Naive thymus-derived CD4-positive, alpha-beta T cell (primary cell): ENCODE measurements at regions not wholly inside any gene's neighbourhood (a gene's known extent, or its start where the extent isn't known, plus 50 kb on each side); places are given as distances from the start of the nearest gene placed in this dataset.

Source experiments
- ATAC-seq: fragments of 150-1000 bp; cut with Tn5 transposase; 2 replicates; pipeline ENCODE4 v1.10.0; 2021; ENCODE audit warnings: mild to moderate bottlenecking, moderate library complexity
- CTCF ChIA-PET: fragments of 350-600 bp; sonication (Branson Sonifier 250); formaldehyde crosslinking; loops from one replicate; lab custom pipeline; 2021; ENCODE audit warnings: antibody characterized with exemption; lab: Charles Lee
- POLR2A ChIA-PET: fragments of 350-600 bp; sonication (Branson Sonifier 250); formaldehyde crosslinking; loops from one replicate; lab custom pipeline; 2021; ENCODE audit warnings: antibody characterized with exemption, inconsistent platforms; lab: Charles Lee
- DNase-seq, 9 donors: peaks; one replicate each; pipeline versions ENCODE4 v3.0.0 to v3.0.0-alpha.2; 2020 to 2022; ENCODE audit warnings: mixed read lengths in 1 of 9
- H3K27ac ChIP-seq: one replicate; pipeline ENCODE4 v1.7.0; 2013; ENCODE audit warnings: mild to moderate bottlenecking, low read depth, low read length, moderate library complexity
- H3K27me3 ChIP-seq, 2 donors: one replicate each; pipeline ENCODE4 v1.7.0; 2013; ENCODE audit warnings: low read length in 2 of 2, mild to moderate bottlenecking in 2 of 2, moderate library complexity in 2 of 2; ENCODE audit not compliant: control insufficient read depth in 2 of 2, insufficient read depth in 2 of 2
- H3K36me3 ChIP-seq, 3 experiments: 1 replicate in 2 of 3; 2 replicates in 1 of 3; pipeline ENCODE4 v1.7.0; 2013; ENCODE audit warnings: low read length in 3 of 3, mild to moderate bottlenecking in 3 of 3, moderate library complexity in 1 of 3; ENCODE audit not compliant: insufficient read depth in 3 of 3, control insufficient read depth in 2 of 3
- H3K4me1 ChIP-seq, 2 donors: one replicate each; pipeline ENCODE4 v1.7.0; 2013; ENCODE audit warnings: low read length in 2 of 2, mild to moderate bottlenecking in 2 of 2, moderate library complexity in 1 of 2; ENCODE audit not compliant: control insufficient read depth in 2 of 2, insufficient read depth in 2 of 2
- H3K4me3 ChIP-seq: 2 replicates; pipeline ENCODE4 v1.7.0; 2013; ENCODE audit warnings: mild to moderate bottlenecking, low read length
- H3K9me3 ChIP-seq, 3 experiments: 1 replicate in 2 of 3; 2 replicates in 1 of 3; pipeline ENCODE4 v1.7.0; 2013; ENCODE audit warnings: low read length in 3 of 3; ENCODE audit not compliant: control insufficient read depth in 2 of 3
- H3K27ac Mint-ChIP-seq, 9 donors: one replicate each; pipeline ENCODE4 v1.8.0; 2020 to 2022; ENCODE audit warnings: mixed read lengths in 9 of 9, mild to moderate bottlenecking in 8 of 9, moderate library complexity in 5 of 9, inconsistent platforms in 2 of 9
- H3K27me3 Mint-ChIP-seq, 5 donors: one replicate each; pipeline ENCODE4 v1.8.0; 2021 to 2022; ENCODE audit warnings: mixed read lengths in 5 of 5, mild to moderate bottlenecking in 1 of 5
- H3K36me3 Mint-ChIP-seq, 5 donors: one replicate each; pipeline ENCODE4 v1.8.0; 2020 to 2022; ENCODE audit warnings: mixed read lengths in 5 of 5, mild to moderate bottlenecking in 3 of 5, inconsistent platforms in 1 of 5
- H3K4me1 Mint-ChIP-seq, 7 donors: one replicate each; pipeline ENCODE4 v1.8.0; 2020 to 2022; ENCODE audit warnings: mixed read lengths in 7 of 7, mild to moderate bottlenecking in 3 of 7, inconsistent platforms in 1 of 7
- H3K4me3 Mint-ChIP-seq, 10 donors: one replicate each; pipeline ENCODE4 v1.8.0; 2020 to 2022; ENCODE audit warnings: mild to moderate bottlenecking in 10 of 10, mixed read lengths in 10 of 10, moderate library complexity in 6 of 10, inconsistent platforms in 2 of 10
- H3K9me3 Mint-ChIP-seq, 11 donors: one replicate each; pipeline ENCODE4 v1.8.0; 2020 to 2022; ENCODE audit warnings: mixed read lengths in 11 of 11, mild to moderate bottlenecking in 4 of 11, inconsistent platforms in 1 of 11, moderate library complexity in 1 of 11
- intact Hi-C, 2 donors: fragments of 100-400 bp; cut with micrococcal nuclease; formaldehyde crosslinking; loops; one replicate each; pipeline ENCODE4 v1.15.1; 2023

- DNase-seq = no peak
- H3K27me3 ChIP-seq = no peaks in the 10 kb centered on the region
- no peak overlapping the region for H3K27ac ChIP-seq
- H3K4me3 Mint-ChIP-seq = no peak overlapping the region
- POLR2A ChIA-PET = no interaction called here
- H3K36me3 Mint-ChIP-seq = no peaks in the 10 kb centered on the region
- H3K27ac Mint-ChIP-seq = no peak overlapping the region
- H3K4me1 ChIP-seq = no peaks in the 10 kb centered on the region
- no peak for ATAC-seq
- no peaks in the 10 kb centered on the region for H3K9me3 ChIP-seq
- H3K4me1 Mint-ChIP-seq = no peaks in the 10 kb centered on the region
- intact Hi-C loops = no loop called here
- CTCF ChIA-PET = no interaction called here
- H3K27me3 Mint-ChIP-seq = no peaks in the 10 kb centered on the region
- peaks cover 0 to 13% (median 4%) of the 10 kb centered on the region in 11 donors for H3K9me3 Mint-ChIP-seq
- no peak overlapping the region for H3K4me3 ChIP-seq
- H3K36me3 ChIP-seq = no peaks in the 10 kb centered on the region
Measured at GRCh38 chr3:76930712-76931111, 109.2 kb upstream of the ROBO2 start.

GRCh38 chr3:76933245-76933644 lies 106.7 kb upstream of the ROBO2 start:
- Mint-ChIP-seq H3K36me3 (no peaks in the 10 kb centered on the region), H3K4me1 (no peaks in the 10 kb centered on the region), H3K27ac (no peak overlapping the region), H3K27me3 (no peaks in the 10 kb centered on the region), H3K4me3 (no peak overlapping the region), H3K9me3 (peaks cover 0 to 8% (median 3%) of the 10 kb centered on the region in 11 donors)
- POLR2A ChIA-PET = no interaction called here
- intact Hi-C loops = no loop called here
- H3K27me3 ChIP-seq = no peaks in the 10 kb centered on the region
- H3K27ac ChIP-seq = no peak overlapping the region
- no peak for ATAC-seq
- no peak overlapping the region for H3K4me3 ChIP-seq
- H3K4me1 ChIP-seq = no peaks in the 10 kb centered on the region
- no peaks in the 10 kb centered on the region for H3K36me3 ChIP-seq
- no peak for DNase-seq
- no peaks in the 10 kb centered on the region for H3K9me3 ChIP-seq
- CTCF ChIA-PET = no interaction called here

- H3K27me3 Mint-ChIP-seq = no peaks in the 10 kb centered on the region
- Histone ChIP-seq H3K4me3 (no peak overlapping the region), H3K27ac (no peak overlapping the region), H3K36me3 (no peaks in the 10 kb centered on the region), H3K27me3 (no peaks in the 10 kb centered on the region), H3K4me1 (no peaks in the 10 kb centered on the region), H3K9me3 (no peaks in the 10 kb centered on the region)
- peaks cover 0 to 18% (median 4%) of the 10 kb centered on the region in 11 donors for H3K9me3 Mint-ChIP-seq
- ChIA-PET POLR2A (no interaction called here), CTCF (no interaction called here)
- H3K4me3 Mint-ChIP-seq = no peak overlapping the region
- DNase-seq (no peak), ATAC-seq (no peak)
- H3K27ac Mint-ChIP-seq = no peak overlapping the region
- no peaks in the 10 kb centered on the region for H3K4me1 Mint-ChIP-seq
- H3K36me3 Mint-ChIP-seq = no peaks in the 10 kb centered on the region
- intact Hi-C loops = no loop called here
Measured at GRCh38 chr3:76938962-76939361, 100.9 kb upstream of the ROBO2 start.

- H3K4me3 Mint-ChIP-seq = no peak overlapping the region
Measured at GRCh38 chr3:76940181-76940770, 99.6 kb upstream of the ROBO2 start.

GRCh38 chr3:76941376-76941775 lies 98.5 kb upstream of the ROBO2 start:
- H3K4me3 ChIP-seq = no peak overlapping the region
- no peaks in the 10 kb centered on the region for H3K27me3 ChIP-seq
- Mint-ChIP-seq H3K9me3 (peaks cover 0 to 18% (median 7%) of the 10 kb centered on the region in 11 donors), H3K27me3 (no peaks in the 10 kb centered on the region), H3K27ac (no peak overlapping the region), H3K36me3 (no peaks in the 10 kb centered on the region), H3K4me3 (no peak overlapping the region), H3K4me1 (no peaks in the 10 kb centered on the region)
- ChIA-PET POLR2A (no interaction called here), CTCF (no interaction called here)
- DNase-seq (no peak), ATAC-seq (no peak)
- H3K4me1 ChIP-seq = no peaks in the 10 kb centered on the region
- H3K9me3 ChIP-seq = no peaks in the 10 kb centered on the region
- H3K27ac ChIP-seq = no peak overlapping the region
- H3K36me3 ChIP-seq = no peaks in the 10 kb centered on the region
- intact Hi-C loops = no loop called here

More at GRCh38 chr3:76940181-76940770, 99.6 kb upstream of the ROBO2 start:
- Mint-ChIP-seq H3K27me3 (no peaks in the 10 kb centered on the region), H3K36me3 (no peaks in the 10 kb centered on the region), H3K27ac (no peak overlapping the region), H3K9me3 (peaks cover 0 to 15% (median 5%) of the 10 kb centered on the region in 11 donors), H3K4me1 (no peaks in the 10 kb centered on the region)
- ATAC-seq (no peak), DNase-seq (no peak)
- Histone ChIP-seq H3K27ac (no peak overlapping the region), H3K27me3 (no peaks in the 10 kb centered on the region), H3K4me3 (no peak overlapping the region), H3K4me1 (no peaks in the 10 kb centered on the region), H3K36me3 (no peaks in the 10 kb centered on the region), H3K9me3 (no peaks in the 10 kb centered on the region)
- ChIA-PET POLR2A (no interaction called here), CTCF (no interaction called here)
- intact Hi-C loops = no loop called here

- POLR2A ChIA-PET = no interaction called here
Measured at GRCh38 chr3:76942101-76942500, 97.8 kb upstream of the ROBO2 start.

GRCh38 chr3:76943058-76943457 lies 96.8 kb upstream of the ROBO2 start:
- H3K36me3 Mint-ChIP-seq = no peaks in the 10 kb centered on the region
- POLR2A ChIA-PET = no interaction called here
- ATAC-seq (no peak), DNase-seq (no peak)
- no peak overlapping the region for H3K27ac Mint-ChIP-seq
- no peaks in the 10 kb centered on the region for H3K27me3 Mint-ChIP-seq
- no peaks in the 10 kb centered on the region for H3K4me1 Mint-ChIP-seq
- no peaks in the 10 kb centered on the region for H3K4me1 ChIP-seq
- CTCF ChIA-PET = no interaction called here
- H3K36me3 ChIP-seq = no peaks in the 10 kb centered on the region
- H3K9me3 ChIP-seq = no peaks in the 10 kb centered on the region
- H3K9me3 Mint-ChIP-seq = peaks cover 0 to 23% (median 7%) of the 10 kb centered on the region in 11 donors
- no peak overlapping the region for H3K4me3 ChIP-seq
- intact Hi-C loops = no loop called here
- no peak overlapping the region for H3K4me3 Mint-ChIP-seq
- no peak overlapping the region for H3K27ac ChIP-seq
- no peaks in the 10 kb centered on the region for H3K27me3 ChIP-seq

More at GRCh38 chr3:76942101-76942500, 97.8 kb upstream of the ROBO2 start:
- Mint-ChIP-seq H3K4me1 (no peaks in the 10 kb centered on the region), H3K27me3 (no peaks in the 10 kb centered on the region), H3K36me3 (no peaks in the 10 kb centered on the region), H3K4me3 (no peak overlapping the region), H3K27ac (no peak overlapping the region), H3K9me3 (peaks cover 0 to 23% (median 7%) of the 10 kb centered on the region in 11 donors)
- no peaks in the 10 kb centered on the region for H3K36me3 ChIP-seq
- CTCF ChIA-PET = no interaction called here
- no peak for ATAC-seq
- intact Hi-C loops = no loop called here
- no peak for DNase-seq
- no peak overlapping the region for H3K4me3 ChIP-seq
- no peak overlapping the region for H3K27ac ChIP-seq
- H3K9me3 ChIP-seq = no peaks in the 10 kb centered on the region
- no peaks in the 10 kb centered on the region for H3K4me1 ChIP-seq
- H3K27me3 ChIP-seq = no peaks in the 10 kb centered on the region
